ENCODE measurements at regions not wholly inside any gene's neighbourhood (a gene's known extent, or its start where the extent isn't known, plus 50 kb on each side); places are given as distances from the start of the nearest gene placed in this dataset.

DNA sequence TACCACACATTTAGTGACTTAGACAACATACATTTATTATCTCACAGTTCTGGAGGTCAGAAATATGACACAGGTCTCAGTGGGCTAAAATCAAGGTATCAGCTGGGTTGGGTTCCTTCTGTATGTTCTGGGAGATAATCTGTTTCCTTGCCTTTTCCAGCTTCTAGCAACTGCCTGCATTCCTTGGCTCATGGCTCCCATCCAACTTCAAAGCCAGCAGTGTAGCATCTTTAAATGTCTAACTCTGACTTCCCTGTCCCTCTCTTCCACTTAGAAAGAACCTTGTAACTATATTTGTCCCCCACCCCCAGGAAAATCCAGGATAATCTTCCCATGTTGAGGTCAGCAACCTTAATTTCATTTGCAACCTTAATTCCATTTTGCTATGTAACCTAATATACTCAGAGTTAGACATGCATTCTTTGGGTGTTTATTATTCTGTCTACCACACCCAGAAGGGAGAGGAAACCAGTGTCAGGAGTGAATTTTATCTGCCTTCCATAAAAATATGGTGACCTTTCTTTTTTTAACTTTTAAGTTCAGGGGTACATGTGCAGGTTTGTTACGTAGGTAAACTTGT, 57.3 kb upstream of the SMIM30 start:
- DNase-seq (ENCODE audit: low read depth) = no peak
- TF ChIP-seq, protein P1, sequence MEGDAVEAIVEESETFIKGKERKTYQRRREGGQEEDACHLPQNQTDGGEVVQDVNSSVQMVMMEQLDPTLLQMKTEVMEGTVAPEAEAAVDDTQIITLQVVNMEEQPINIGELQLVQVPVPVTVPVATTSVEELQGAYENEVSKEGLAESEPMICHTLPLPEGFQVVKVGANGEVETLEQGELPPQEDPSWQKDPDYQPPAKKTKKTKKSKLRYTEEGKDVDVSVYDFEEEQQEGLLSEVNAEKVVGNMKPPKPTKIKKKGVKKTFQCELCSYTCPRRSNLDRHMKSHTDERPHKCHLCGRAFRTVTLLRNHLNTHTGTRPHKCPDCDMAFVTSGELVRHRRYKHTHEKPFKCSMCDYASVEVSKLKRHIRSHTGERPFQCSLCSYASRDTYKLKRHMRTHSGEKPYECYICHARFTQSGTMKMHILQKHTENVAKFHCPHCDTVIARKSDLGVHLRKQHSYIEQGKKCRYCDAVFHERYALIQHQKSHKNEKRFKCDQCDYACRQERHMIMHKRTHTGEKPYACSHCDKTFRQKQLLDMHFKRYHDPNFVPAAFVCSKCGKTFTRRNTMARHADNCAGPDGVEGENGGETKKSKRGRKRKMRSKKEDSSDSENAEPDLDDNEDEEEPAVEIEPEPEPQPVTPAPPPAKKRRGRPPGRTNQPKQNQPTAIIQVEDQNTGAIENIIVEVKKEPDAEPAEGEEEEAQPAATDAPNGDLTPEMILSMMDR (IDR thresholded peaks at IDR 0.05; ENCODE audit: insufficient read depth, low read depth, low read length, missing control alignments) = no peak
- H3K4me3 ChIP-seq (ENCODE audit: low read depth, low read length) = no peak overlapping the region

DNA sequence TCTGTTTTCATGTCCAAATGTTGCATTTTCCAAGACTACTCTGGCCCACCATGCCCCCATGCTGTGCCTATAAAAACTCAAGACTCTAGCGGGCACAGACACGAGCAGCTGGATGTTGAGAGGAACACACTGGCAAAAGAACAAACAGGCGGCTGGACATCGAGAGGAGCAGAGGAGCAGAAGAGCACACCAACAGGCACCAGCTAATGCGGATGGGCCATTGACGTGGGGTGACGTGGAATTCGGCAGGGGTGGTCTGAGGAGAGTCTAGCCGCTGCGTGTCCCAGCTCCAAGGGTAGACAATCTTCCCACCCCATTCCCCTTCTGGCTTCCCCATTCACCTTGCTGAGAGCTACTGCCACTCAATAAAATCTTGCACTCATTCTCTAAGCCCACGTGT, 54.4 kb upstream of the SMIM30 start:
- TF ChIP-seq, protein P1 (IDR thresholded peaks at IDR 0.05; ENCODE audit: insufficient read depth, low read depth, low read length, missing control alignments) = no peak
- DNase-seq (ENCODE audit: low read depth) = no peak

DNA sequence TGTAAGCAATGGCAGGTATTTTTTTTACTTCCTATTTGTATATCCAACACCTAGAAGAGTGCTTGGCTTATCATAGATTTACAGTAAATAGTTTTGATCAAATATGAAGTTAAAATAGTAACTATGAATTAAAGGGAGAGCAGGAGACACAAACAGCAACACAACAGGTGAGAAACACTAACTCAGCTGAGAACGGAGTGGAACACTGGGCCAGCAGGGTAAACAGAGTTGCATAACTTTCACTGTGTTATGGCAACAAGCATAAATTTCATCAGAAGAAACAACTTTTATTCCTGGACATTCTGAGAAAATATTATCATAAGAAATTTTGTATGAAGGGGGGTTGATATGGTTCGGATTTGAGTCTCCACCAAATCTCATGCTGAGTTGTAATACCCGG, 52.2 kb upstream of the SMIM30 start:
- no peak for DNase-seq (ENCODE audit: low read depth)
- TF ChIP-seq, protein P1 (IDR thresholded peaks at IDR 0.05; ENCODE audit: insufficient read depth, low read depth, low read length, missing control alignments) = no peak
- H3K4me3 ChIP-seq (ENCODE audit: low read depth, low read length) = no peak overlapping the region

More for the DNA sequence above, 54.4 kb upstream of the SMIM30 start:
- no peak overlapping the region for H3K4me3 ChIP-seq (ENCODE audit: low read depth, low read length)
